Panc1 (cell line): ENCODE measurements at regions not wholly inside any gene's neighbourhood (a gene's known extent, or its start where the extent isn't known, plus 50 kb on each side); places are given as distances from the start of the nearest gene placed in this dataset.

ENCODE experiments used
- POLR2AphosphoS5 ChIP-seq: IDR thresholded peaks from 2 replicates; pipeline ENCODE4 v1.6.1; 2012; ENCODE audit warnings: mild to moderate bottlenecking, low read depth, low read length, moderate library complexity
- REST ChIP-seq, 2 experiments: IDR thresholded peaks; 2 replicates each; pipeline ENCODE4 v1.6.1; 2011 to 2012; ENCODE audit warnings: low read depth in 2 of 2, control low read depth in 1 of 2, low read length in 1 of 2, mild to moderate bottlenecking in 1 of 2, moderate library complexity in 1 of 2; ENCODE audit not compliant: insufficient read depth in 1 of 2
- SIN3A ChIP-seq: IDR thresholded peaks from 2 replicates; pipeline ENCODE4 v1.6.1; 2012; ENCODE audit warnings: low read depth, mild to moderate bottlenecking, low read length, moderate library complexity, borderline replicate concordance; ENCODE audit not compliant: insufficient read depth
- TCF7L2 ChIP-seq: IDR thresholded peaks from 2 replicates; pipeline ENCODE4 v1.6.1; 2011; ENCODE audit warnings: mild to moderate bottlenecking, low read depth, low read length, inconsistent platforms
- TF ChIP-seq, protein P1 (sequence below): fragments of 450-650 bp; IDR thresholded peaks from 2 replicates; pipeline ENCODE4 v1.5.1; 2017; ENCODE audit warnings: mild to moderate bottlenecking

DNA sequence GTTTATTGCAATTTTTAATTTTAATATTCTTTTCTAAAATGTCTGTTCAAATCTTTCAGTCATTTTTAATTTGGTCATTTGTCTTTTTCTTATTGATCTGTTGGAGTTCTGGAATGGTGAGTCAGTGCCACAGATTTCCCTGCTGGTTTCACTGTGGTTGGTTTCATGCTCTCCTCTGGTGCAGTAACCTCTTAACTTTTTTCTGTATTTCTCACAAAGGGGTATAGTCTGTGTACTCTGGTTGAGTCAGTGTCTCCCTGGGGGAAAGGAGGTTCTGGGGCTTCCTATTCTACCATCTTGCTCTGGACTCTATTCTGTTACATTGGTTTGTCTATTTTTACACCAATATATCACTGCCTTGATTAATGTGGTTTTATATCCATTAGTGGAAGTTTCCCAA lies 178.8 kb downstream of the CSNK1G3 start:
- no peak for TF ChIP-seq REST (IDR thresholded peaks at IDR 0.05; ENCODE audit: insufficient read depth in 1 of 2, low read depth in 2 of 2, low read length in 1 of 2)
- TF ChIP-seq, protein P1, sequence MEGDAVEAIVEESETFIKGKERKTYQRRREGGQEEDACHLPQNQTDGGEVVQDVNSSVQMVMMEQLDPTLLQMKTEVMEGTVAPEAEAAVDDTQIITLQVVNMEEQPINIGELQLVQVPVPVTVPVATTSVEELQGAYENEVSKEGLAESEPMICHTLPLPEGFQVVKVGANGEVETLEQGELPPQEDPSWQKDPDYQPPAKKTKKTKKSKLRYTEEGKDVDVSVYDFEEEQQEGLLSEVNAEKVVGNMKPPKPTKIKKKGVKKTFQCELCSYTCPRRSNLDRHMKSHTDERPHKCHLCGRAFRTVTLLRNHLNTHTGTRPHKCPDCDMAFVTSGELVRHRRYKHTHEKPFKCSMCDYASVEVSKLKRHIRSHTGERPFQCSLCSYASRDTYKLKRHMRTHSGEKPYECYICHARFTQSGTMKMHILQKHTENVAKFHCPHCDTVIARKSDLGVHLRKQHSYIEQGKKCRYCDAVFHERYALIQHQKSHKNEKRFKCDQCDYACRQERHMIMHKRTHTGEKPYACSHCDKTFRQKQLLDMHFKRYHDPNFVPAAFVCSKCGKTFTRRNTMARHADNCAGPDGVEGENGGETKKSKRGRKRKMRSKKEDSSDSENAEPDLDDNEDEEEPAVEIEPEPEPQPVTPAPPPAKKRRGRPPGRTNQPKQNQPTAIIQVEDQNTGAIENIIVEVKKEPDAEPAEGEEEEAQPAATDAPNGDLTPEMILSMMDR = no peak
- no peak for TF ChIP-seq TCF7L2
- no peak for TF ChIP-seq POLR2AphosphoS5
- no peak for TF ChIP-seq SIN3A
